SU-DHL-6 (cell line): ENCODE measurements at regions not wholly inside any gene's neighbourhood (a gene's known extent, or its start where the extent isn't known, plus 50 kb on each side); places are given as distances from the start of the nearest gene placed in this dataset.

ENCODE experiments used
- EZH2phosphoT487 ChIP-seq: fragments of 200-600 bp; sonication (generic), shearing (Covaris generic); conservative IDR thresholded peaks from 2 replicates; pipeline ENCODE4 v1.6.1; 2018; ENCODE audit warnings: mild to moderate bottlenecking, antibody characterized with exemption, low read length, moderate library complexity, mixed read lengths
- TF ChIP-seq, protein P1 (sequence below): fragments of 200-600 bp; sonication (generic); IDR thresholded peaks from one replicate; pipeline ENCODE4 v1.5.1; 2017; ENCODE audit warnings: antibody characterized with exemption, mild to moderate bottlenecking, low read length, moderate library complexity; ENCODE audit not compliant: insufficient read depth, poor library complexity, severe bottlenecking

DNA sequence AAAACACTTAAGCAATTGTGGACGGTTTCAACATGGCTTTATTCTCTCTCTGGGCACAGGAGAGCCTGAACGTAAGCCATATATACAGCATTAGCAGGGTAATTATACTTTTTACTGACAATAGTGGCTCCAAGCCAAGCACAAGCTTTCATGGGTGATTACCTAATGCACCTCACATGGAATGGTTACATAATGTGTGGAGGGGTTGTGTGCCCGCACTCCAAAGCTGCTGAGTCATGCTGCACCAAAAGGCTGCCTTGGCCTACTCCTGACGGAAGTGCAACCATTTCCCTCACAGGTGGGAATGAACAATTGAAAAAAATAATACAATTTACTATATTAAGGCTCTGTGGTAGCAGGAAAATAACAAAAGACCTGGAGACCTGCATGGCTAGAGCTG lies 86.5 kb upstream of the ATP10B start:
- TF ChIP-seq, protein P1, sequence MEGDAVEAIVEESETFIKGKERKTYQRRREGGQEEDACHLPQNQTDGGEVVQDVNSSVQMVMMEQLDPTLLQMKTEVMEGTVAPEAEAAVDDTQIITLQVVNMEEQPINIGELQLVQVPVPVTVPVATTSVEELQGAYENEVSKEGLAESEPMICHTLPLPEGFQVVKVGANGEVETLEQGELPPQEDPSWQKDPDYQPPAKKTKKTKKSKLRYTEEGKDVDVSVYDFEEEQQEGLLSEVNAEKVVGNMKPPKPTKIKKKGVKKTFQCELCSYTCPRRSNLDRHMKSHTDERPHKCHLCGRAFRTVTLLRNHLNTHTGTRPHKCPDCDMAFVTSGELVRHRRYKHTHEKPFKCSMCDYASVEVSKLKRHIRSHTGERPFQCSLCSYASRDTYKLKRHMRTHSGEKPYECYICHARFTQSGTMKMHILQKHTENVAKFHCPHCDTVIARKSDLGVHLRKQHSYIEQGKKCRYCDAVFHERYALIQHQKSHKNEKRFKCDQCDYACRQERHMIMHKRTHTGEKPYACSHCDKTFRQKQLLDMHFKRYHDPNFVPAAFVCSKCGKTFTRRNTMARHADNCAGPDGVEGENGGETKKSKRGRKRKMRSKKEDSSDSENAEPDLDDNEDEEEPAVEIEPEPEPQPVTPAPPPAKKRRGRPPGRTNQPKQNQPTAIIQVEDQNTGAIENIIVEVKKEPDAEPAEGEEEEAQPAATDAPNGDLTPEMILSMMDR = no peak
- TF ChIP-seq EZH2phosphoT487 = no peak
